ENCODE measurements at regions not wholly inside any gene's neighbourhood (a gene's known extent, or its start where the extent isn't known, plus 50 kb on each side); places are given as distances from the start of the nearest gene placed in this dataset.

GRCh38 chrX:96576368-96576767 is 108.3 kb upstream of the DIAPH2 start:
- Histone ChIP-seq H3K9ac (ENCODE audit: low read depth, low read length) (no peak overlapping the region), H3K4me2 (ENCODE audit: insufficient read depth, low read length) (no peak overlapping the region), H3K36me3 (ENCODE audit: insufficient read depth, low read length) (no peaks in the 10 kb centered on the region), H4K20me1 (ENCODE audit: insufficient read depth, low read length) (no peaks in the 10 kb centered on the region), H3K4me3 (ENCODE audit: low read depth in 1 of 2, low read length in 2 of 2) (no peak overlapping the region), H3K27ac (ENCODE audit: low read length) (no peak overlapping the region), H2AFZ (ENCODE audit: low read depth, low read length) (no peak overlapping the region), H3K79me2 (ENCODE audit: insufficient read depth, low read length) (no peaks in the 10 kb centered on the region), H3K27me3 (ENCODE audit: insufficient read depth, low read length, poor library complexity) (no peaks in the 10 kb centered on the region), H3K4me1 (ENCODE audit: insufficient read depth, low read length) (no peaks in the 10 kb centered on the region), H3K9me3 (ENCODE audit: insufficient read depth, low read length, severe bottlenecking) (no peaks in the 10 kb centered on the region)
- ATAC-seq (ENCODE audit: insufficient read depth, low read depth) = no peak
- DNase-seq = no peak
- TF ChIP-seq EZH2 (IDR thresholded peaks at IDR 0.05; ENCODE audit: borderline replicate concordance, low read depth, low read length, severe bottlenecking) = no peak
- no peak for TF ChIP-seq CTCF (IDR thresholded peaks at IDR 0.05; ENCODE audit: borderline replicate concordance, extremely low read depth, low read length, poor library complexity, severe bottlenecking)

- Histone ChIP-seq H3K79me2 (ENCODE audit: insufficient read depth, low read length) (no peaks in the 10 kb centered on the region), H3K9ac (ENCODE audit: low read depth, low read length) (no peak overlapping the region), H3K4me2 (ENCODE audit: insufficient read depth, low read length) (no peak overlapping the region), H2AFZ (ENCODE audit: low read depth, low read length) (no peak overlapping the region), H3K27ac (ENCODE audit: low read length) (no peak overlapping the region), H3K27me3 (ENCODE audit: insufficient read depth, low read length, poor library complexity) (no peaks in the 10 kb centered on the region), H3K4me1 (ENCODE audit: insufficient read depth, low read length) (no peaks in the 10 kb centered on the region), H3K9me3 (ENCODE audit: insufficient read depth, low read length, severe bottlenecking) (no peaks in the 10 kb centered on the region), H4K20me1 (ENCODE audit: insufficient read depth, low read length) (no peaks in the 10 kb centered on the region), H3K36me3 (ENCODE audit: insufficient read depth, low read length) (no peaks in the 10 kb centered on the region), H3K4me3 (ENCODE audit: low read depth in 1 of 2, low read length in 2 of 2) (no peak overlapping the region)
- DNase-seq = no peak
- TF ChIP-seq EZH2 (IDR thresholded peaks at IDR 0.05; ENCODE audit: borderline replicate concordance, low read depth, low read length, severe bottlenecking) (no peak), CTCF (IDR thresholded peaks at IDR 0.05; ENCODE audit: borderline replicate concordance, extremely low read depth, low read length, poor library complexity, severe bottlenecking) (no peak)
- no peak for ATAC-seq (ENCODE audit: insufficient read depth, low read depth)
Measured at GRCh38 chrX:96578781-96579180, 105.9 kb upstream of the DIAPH2 start.

- H3K4me2 ChIP-seq (ENCODE audit: insufficient read depth, low read length) = no peak overlapping the region
- no peaks in the 10 kb centered on the region for H3K27me3 ChIP-seq (ENCODE audit: insufficient read depth, low read length, poor library complexity)
- no peaks in the 10 kb centered on the region for H3K4me1 ChIP-seq (ENCODE audit: insufficient read depth, low read length)
- DNase-seq (no peak), ATAC-seq (ENCODE audit: insufficient read depth, low read depth) (no peak)
- H3K79me2 ChIP-seq (ENCODE audit: insufficient read depth, low read length) = no peaks in the 10 kb centered on the region
- no peaks in the 10 kb centered on the region for H3K9me3 ChIP-seq (ENCODE audit: insufficient read depth, low read length, severe bottlenecking)
- H2AFZ ChIP-seq (ENCODE audit: low read depth, low read length) = no peak overlapping the region
- TF ChIP-seq EZH2 (IDR thresholded peaks at IDR 0.05; ENCODE audit: borderline replicate concordance, low read depth, low read length, severe bottlenecking) (no peak), CTCF (IDR thresholded peaks at IDR 0.05; ENCODE audit: borderline replicate concordance, extremely low read depth, low read length, poor library complexity, severe bottlenecking) (no peak)
- H3K9ac ChIP-seq (ENCODE audit: low read depth, low read length) = no peak overlapping the region
- no peak overlapping the region for H3K4me3 ChIP-seq (ENCODE audit: low read depth in 1 of 2, low read length in 2 of 2)
- H4K20me1 ChIP-seq (ENCODE audit: insufficient read depth, low read length) = no peaks in the 10 kb centered on the region
- H3K27ac ChIP-seq (ENCODE audit: low read length) = no peak overlapping the region
- no peaks in the 10 kb centered on the region for H3K36me3 ChIP-seq (ENCODE audit: insufficient read depth, low read length)
Measured at GRCh38 chrX:96579252-96579651, 105.4 kb upstream of the DIAPH2 start.

GRCh38 chrX:96590403-96590802 is 94.2 kb upstream of the DIAPH2 start:
- DNase-seq = no peak
- no peak overlapping the region for H3K4me3 ChIP-seq (ENCODE audit: low read depth in 1 of 2, low read length in 2 of 2)
- no peaks in the 10 kb centered on the region for H3K4me1 ChIP-seq (ENCODE audit: insufficient read depth, low read length)
- ATAC-seq (ENCODE audit: insufficient read depth, low read depth) = no peak
- H3K27me3 ChIP-seq (ENCODE audit: insufficient read depth, low read length, poor library complexity) = no peaks in the 10 kb centered on the region
- H3K36me3 ChIP-seq (ENCODE audit: insufficient read depth, low read length) = no peaks in the 10 kb centered on the region
- no peak overlapping the region for H2AFZ ChIP-seq (ENCODE audit: low read depth, low read length)
- TF ChIP-seq CTCF (IDR thresholded peaks at IDR 0.05; ENCODE audit: borderline replicate concordance, extremely low read depth, low read length, poor library complexity, severe bottlenecking) (no peak), EZH2 (IDR thresholded peaks at IDR 0.05; ENCODE audit: borderline replicate concordance, low read depth, low read length, severe bottlenecking) (no peak)
- H4K20me1 ChIP-seq (ENCODE audit: insufficient read depth, low read length) = no peaks in the 10 kb centered on the region
- no peak overlapping the region for H3K4me2 ChIP-seq (ENCODE audit: insufficient read depth, low read length)
- H3K9me3 ChIP-seq (ENCODE audit: insufficient read depth, low read length, severe bottlenecking) = no peaks in the 10 kb centered on the region
- no peaks in the 10 kb centered on the region for H3K79me2 ChIP-seq (ENCODE audit: insufficient read depth, low read length)
- H3K9ac ChIP-seq (ENCODE audit: low read depth, low read length) = no peak overlapping the region
- H3K27ac ChIP-seq (ENCODE audit: low read length) = no peak overlapping the region
